ENCODE measurements at regions not wholly inside any gene's neighbourhood (a gene's known extent, or its start where the extent isn't known, plus 50 kb on each side); places are given as distances from the start of the nearest gene placed in this dataset.

- TF ChIP-seq CTCF (IDR thresholded peaks at IDR 0.05; ENCODE audit: poor library complexity, severe bottlenecking), result no peak
- DNase-seq (ENCODE audit: low spot score) (no peak), ATAC-seq (ENCODE audit: low read depth) (no peak)
- Histone ChIP-seq H3K27me3 (ENCODE audit: insufficient read depth, poor library complexity, severe bottlenecking) (peaks cover 56% of the 10 kb centered on the region), H3K4me1 (ENCODE audit: insufficient read depth, poor library complexity, severe bottlenecking) (no peaks in the 10 kb centered on the region), H3K4me3 (ENCODE audit: severe bottlenecking) (no peak overlapping the region), H3K9me3 (ENCODE audit: severe bottlenecking) (peaks cover 1% of the 10 kb centered on the region), H3K36me3 (ENCODE audit: low read depth) (no peaks in the 10 kb centered on the region), H3K27ac (ENCODE audit: poor library complexity, severe bottlenecking) (no peak overlapping the region)
These were observed 107.0 kb upstream of the MVB12B start for GRCh38 chr9:126219648-126220063.

- Histone ChIP-seq H3K27ac (ENCODE audit: poor library complexity, severe bottlenecking) (no peak overlapping the region), H3K4me1 (ENCODE audit: insufficient read depth, poor library complexity, severe bottlenecking) (no peaks in the 10 kb centered on the region), H3K9me3 (ENCODE audit: severe bottlenecking) (peaks cover 1% of the 10 kb centered on the region), H3K27me3 (ENCODE audit: insufficient read depth, poor library complexity, severe bottlenecking) (peaks cover 52% of the 10 kb centered on the region), H3K4me3 (ENCODE audit: severe bottlenecking) (no peak overlapping the region), H3K36me3 (ENCODE audit: low read depth) (no peaks in the 10 kb centered on the region)
- DNase-seq (ENCODE audit: low spot score), result no peak
- TF ChIP-seq CTCF (IDR thresholded peaks at IDR 0.05; ENCODE audit: poor library complexity, severe bottlenecking), result no peak
- no peak for ATAC-seq (ENCODE audit: low read depth)
These were observed 105.1 kb upstream of the MVB12B start for GRCh38 chr9:126221480-126221879.

GRCh38 chr9:126222363-126222834 is 104.2 kb upstream of the MVB12B start:
- Histone ChIP-seq H3K27me3 (ENCODE audit: insufficient read depth, poor library complexity, severe bottlenecking) (peaks cover 48% of the 10 kb centered on the region), H3K9me3 (ENCODE audit: severe bottlenecking) (peaks cover 1% of the 10 kb centered on the region), H3K4me1 (ENCODE audit: insufficient read depth, poor library complexity, severe bottlenecking) (no peaks in the 10 kb centered on the region), H3K27ac (ENCODE audit: poor library complexity, severe bottlenecking) (no peak overlapping the region), H3K36me3 (ENCODE audit: low read depth) (no peaks in the 10 kb centered on the region), H3K4me3 (ENCODE audit: severe bottlenecking) (no peak overlapping the region)
- TF ChIP-seq CTCF (IDR thresholded peaks at IDR 0.05; ENCODE audit: poor library complexity, severe bottlenecking), result no peak
- DNase-seq (ENCODE audit: low spot score), result no peak
- no peak for ATAC-seq (ENCODE audit: low read depth)

- no peak for TF ChIP-seq CTCF (IDR thresholded peaks at IDR 0.05; ENCODE audit: poor library complexity, severe bottlenecking)
These were observed 103.7 kb upstream of the MVB12B start for GRCh38 chr9:126222835-126223431.

GRCh38 chr9:126223798-126224531 is 102.7 kb upstream of the MVB12B start:
- Histone ChIP-seq H3K36me3 (ENCODE audit: low read depth) (no peaks in the 10 kb centered on the region), H3K27ac (ENCODE audit: poor library complexity, severe bottlenecking) (no peak overlapping the region), H3K4me3 (ENCODE audit: severe bottlenecking) (no peak overlapping the region), H3K9me3 (ENCODE audit: severe bottlenecking) (peaks cover 1% of the 10 kb centered on the region), H3K27me3 (ENCODE audit: insufficient read depth, poor library complexity, severe bottlenecking) (peaks cover 47% of the 10 kb centered on the region), H3K4me1 (ENCODE audit: insufficient read depth, poor library complexity, severe bottlenecking) (no peaks in the 10 kb centered on the region)
- no peak for DNase-seq (ENCODE audit: low spot score)
- TF ChIP-seq CTCF (IDR thresholded peaks at IDR 0.05; ENCODE audit: poor library complexity, severe bottlenecking), result no peak
- ATAC-seq (ENCODE audit: low read depth), result no peak

More at GRCh38 chr9:126222835-126223431, 103.7 kb upstream of the MVB12B start:
- ATAC-seq (ENCODE audit: low read depth), result no peak; the same call in 2 of the 3 replicates
- Histone ChIP-seq H3K4me3 (ENCODE audit: severe bottlenecking) (no peak overlapping the region), H3K9me3 (ENCODE audit: severe bottlenecking) (peaks cover 1% of the 10 kb centered on the region), H3K27me3 (ENCODE audit: insufficient read depth, poor library complexity, severe bottlenecking) (peaks cover 47% of the 10 kb centered on the region), H3K27ac (ENCODE audit: poor library complexity, severe bottlenecking) (no peak overlapping the region), H3K4me1 (ENCODE audit: insufficient read depth, poor library complexity, severe bottlenecking) (no peaks in the 10 kb centered on the region), H3K36me3 (ENCODE audit: low read depth) (no peaks in the 10 kb centered on the region)
- DNase-seq (ENCODE audit: low spot score), result no peak
